Fibroblast of pulmonary artery (primary cell): ENCODE measurements at regions not wholly inside any gene's neighbourhood (a gene's known extent, or its start where the extent isn't known, plus 50 kb on each side); places are given as distances from the start of the nearest gene placed in this dataset.
A peak's percentile ranks its signal among the peaks of the same experiment; 100 is the strongest.
"Not testable (repeated sequence)": the region's sequence is repeated elsewhere in the genome, so short reads cannot be mapped to it uniquely, and the experiment has no call there.

Experiments used
- DNase-seq: peaks from one replicate; pipeline ENCODE4 v3.0.0-alpha.2; 2010; ENCODE audit warnings: low read depth
- H3K4me3 ChIP-seq: replicated peaks from 2 replicates; pipeline ENCODE4 v1.5.1; 2011; ENCODE audit warnings: low read depth, mild to moderate bottlenecking, control low read depth, low read length, moderate library complexity
- TF ChIP-seq, protein P1 (sequence below): IDR thresholded peaks from 2 replicates; pipeline ENCODE4 v1.5.1; 2011; ENCODE audit warnings: mild to moderate bottlenecking, control low read depth, low read length, inconsistent platforms; ENCODE audit errors: missing control alignments

DNA sequence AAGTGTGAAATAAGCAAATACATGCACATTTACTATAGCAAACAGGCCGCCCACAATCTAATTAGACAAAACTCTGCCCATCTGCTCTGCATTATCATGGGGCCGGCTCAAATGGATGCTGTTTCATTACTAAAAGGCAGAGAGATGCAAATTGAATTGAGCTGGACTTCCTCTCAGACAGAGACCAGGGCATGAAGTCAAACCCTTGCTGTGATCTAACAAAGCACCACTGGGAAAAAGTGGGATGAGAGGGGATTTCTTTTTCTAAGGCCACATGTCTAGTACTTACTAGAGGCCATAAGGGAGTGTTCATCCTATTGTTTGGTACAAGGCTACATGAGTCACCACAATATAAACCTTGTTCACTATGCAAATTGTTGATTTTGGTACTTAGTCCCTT is 614.7 kb downstream of the ISL1 start:
- no peak for DNase-seq
- H3K4me3 ChIP-seq, result no peak overlapping the region
- TF ChIP-seq, protein P1, sequence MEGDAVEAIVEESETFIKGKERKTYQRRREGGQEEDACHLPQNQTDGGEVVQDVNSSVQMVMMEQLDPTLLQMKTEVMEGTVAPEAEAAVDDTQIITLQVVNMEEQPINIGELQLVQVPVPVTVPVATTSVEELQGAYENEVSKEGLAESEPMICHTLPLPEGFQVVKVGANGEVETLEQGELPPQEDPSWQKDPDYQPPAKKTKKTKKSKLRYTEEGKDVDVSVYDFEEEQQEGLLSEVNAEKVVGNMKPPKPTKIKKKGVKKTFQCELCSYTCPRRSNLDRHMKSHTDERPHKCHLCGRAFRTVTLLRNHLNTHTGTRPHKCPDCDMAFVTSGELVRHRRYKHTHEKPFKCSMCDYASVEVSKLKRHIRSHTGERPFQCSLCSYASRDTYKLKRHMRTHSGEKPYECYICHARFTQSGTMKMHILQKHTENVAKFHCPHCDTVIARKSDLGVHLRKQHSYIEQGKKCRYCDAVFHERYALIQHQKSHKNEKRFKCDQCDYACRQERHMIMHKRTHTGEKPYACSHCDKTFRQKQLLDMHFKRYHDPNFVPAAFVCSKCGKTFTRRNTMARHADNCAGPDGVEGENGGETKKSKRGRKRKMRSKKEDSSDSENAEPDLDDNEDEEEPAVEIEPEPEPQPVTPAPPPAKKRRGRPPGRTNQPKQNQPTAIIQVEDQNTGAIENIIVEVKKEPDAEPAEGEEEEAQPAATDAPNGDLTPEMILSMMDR, result no peak

- DNase-seq, result peak; percentile 50
Measured at GRCh38 chr5:52007230-52007858, 624.1 kb downstream of the ISL1 start.

DNA sequence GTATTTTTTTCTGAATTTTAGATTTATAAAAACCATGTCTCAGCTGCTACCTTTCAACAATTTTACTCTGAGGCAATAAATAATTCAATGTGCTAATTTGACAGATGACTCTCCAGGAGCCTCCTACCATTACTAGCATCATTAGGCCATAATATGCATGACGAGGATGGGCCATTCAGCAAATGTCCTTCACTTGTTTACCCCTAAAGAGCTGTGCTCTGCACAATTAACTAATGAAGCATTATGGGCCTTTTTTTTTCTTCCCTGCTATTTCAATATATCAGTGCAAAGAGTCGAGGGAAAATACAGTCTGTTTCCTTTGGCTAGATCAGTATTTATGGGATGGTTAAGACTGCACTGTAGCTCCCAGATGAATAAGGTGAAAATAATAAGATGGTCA is 627.2 kb downstream of the ISL1 start:
- TF ChIP-seq, protein P1, result no peak
- no peak for DNase-seq
- H3K4me3 ChIP-seq, result no peak overlapping the region

More at GRCh38 chr5:52007230-52007858, 624.1 kb downstream of the ISL1 start:
- TF ChIP-seq, protein P1, result peak; percentile 66
- no peak overlapping the region for H3K4me3 ChIP-seq

DNA sequence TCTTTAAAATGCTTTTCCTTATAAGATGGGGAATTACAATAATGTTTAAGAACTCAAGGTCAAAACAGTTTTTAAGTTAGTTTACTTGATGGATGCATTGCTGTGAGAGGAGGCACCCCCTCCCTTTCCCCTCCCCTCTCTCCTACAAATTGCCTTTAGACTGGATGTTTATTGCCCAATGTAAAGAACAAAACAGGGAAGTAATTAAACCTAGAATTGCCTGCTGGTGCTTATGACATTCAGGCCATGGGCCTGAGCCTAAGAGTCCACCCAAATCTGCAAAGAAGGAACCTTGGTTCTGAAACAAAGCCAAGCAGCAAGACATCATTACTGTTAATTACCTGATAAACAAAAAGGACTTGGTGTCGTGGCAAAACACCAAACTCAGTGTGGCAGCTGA is 630.3 kb downstream of the ISL1 start:
- TF ChIP-seq, protein P1, result no peak
- no peak overlapping the region for H3K4me3 ChIP-seq
- no peak for DNase-seq

GRCh38 chr5:52015760-52016159 is 632.5 kb downstream of the ISL1 start:
- no peak for DNase-seq
- TF ChIP-seq, protein P1, result no peak
- no peak overlapping the region for H3K4me3 ChIP-seq

- no peak for DNase-seq
- no peak overlapping the region for H3K4me3 ChIP-seq
- TF ChIP-seq, protein P1, result no peak
Measured at GRCh38 chr5:52017567-52017966, 634.3 kb downstream of the ISL1 start.

DNA sequence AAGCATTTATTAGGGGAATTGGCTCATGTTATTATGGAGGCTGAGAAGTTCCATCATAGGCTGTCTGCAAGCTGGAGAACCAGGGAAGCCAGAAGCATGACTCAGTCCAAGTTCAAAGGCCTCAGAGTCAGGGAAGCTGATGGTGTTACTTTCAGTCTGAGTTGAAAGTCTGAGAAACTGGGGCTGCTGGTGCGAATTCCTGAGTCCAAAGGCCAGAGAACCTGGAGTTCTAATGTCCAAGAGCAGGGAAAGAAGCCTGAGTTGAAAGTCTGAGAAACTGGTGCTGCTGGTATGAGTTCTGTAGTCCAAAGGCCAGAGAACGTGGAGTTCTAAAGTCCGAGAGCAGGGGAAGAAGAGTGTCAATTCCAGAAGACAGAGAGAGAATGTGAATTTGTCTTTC is 641.1 kb downstream of the ISL1 start:
- DNase-seq, result no peak
- TF ChIP-seq, protein P1, result no peak
- no peak overlapping the region for H3K4me3 ChIP-seq

- DNase-seq, H3K4me3 ChIP-seq: not testable (repeated sequence)
Measured at GRCh38 chr5:52029836-52030235, 646.6 kb downstream of the ISL1 start.
